HG03135 (cell line): ENCODE measurements at regions not wholly inside any gene's neighbourhood (a gene's known extent, or its start where the extent isn't known, plus 50 kb on each side); places are given as distances from the start of the nearest gene placed in this dataset.
A peak's percentile ranks its signal among the peaks of the same experiment; 100 is the strongest.
"Not testable (repeated sequence)": the region's sequence is repeated elsewhere in the genome, so short reads cannot be mapped to it uniquely, and the experiment has no call there.

Experiments used
- ATAC-seq: cut with Tn5 transposase; IDR thresholded peaks from one replicate; pipeline ENCODE4 v1.9.1; 2021; ENCODE audit warnings: mild to moderate bottlenecking, moderate library complexity; ENCODE audit not compliant: unreplicated experiment

- no peak for ATAC-seq
Measured at GRCh38 chr22:22716136-22716665, 71.8 kb downstream of the GGTLC2 start.

DNA sequence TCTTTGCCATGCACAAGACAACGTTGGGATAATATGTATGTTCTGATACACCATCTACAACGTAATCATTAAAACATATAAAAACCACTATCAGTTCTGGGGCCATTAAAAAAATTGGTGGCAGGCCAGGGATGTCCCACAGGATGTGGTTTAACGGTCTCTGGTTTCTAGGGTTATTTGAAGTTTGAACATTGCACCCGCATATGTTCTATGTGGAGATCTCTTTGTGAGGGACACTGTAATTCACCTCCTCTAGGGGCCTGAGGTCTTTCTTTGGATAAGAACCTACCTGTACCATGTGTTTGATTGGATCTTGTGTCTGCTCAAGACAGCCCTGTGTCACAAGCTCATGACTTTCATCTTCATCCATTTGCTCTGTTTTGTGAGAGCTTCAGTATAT is 73.2 kb downstream of the GGTLC2 start:
- no peak for ATAC-seq

DNA sequence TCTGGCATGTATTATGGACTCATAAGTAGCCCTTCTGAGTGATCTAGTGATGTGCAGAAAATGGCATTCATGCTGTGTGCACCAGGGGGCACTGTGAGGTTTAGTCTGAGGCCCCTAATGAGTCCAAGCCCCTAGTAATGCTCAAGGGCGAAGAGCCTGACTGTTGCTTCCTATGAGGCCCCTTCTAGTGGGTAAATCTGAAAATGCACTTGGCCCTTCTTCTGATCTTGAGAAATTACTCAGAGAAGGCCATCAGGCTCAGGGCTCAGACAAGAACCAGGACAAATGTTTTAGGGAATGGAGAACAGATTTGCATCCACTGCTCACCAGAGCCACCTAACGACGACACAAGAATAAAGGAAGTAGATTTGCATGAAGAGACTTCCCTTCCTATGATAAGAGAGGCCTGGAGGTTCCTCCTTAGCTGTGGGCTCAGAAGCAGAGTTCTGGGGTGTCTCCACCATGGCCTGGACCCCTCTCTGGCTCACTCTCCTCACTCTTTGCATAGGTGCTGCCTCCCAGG is 75.8 kb downstream of the GGTLC2 start:
- ATAC-seq, result peak; percentile 49

DNA sequence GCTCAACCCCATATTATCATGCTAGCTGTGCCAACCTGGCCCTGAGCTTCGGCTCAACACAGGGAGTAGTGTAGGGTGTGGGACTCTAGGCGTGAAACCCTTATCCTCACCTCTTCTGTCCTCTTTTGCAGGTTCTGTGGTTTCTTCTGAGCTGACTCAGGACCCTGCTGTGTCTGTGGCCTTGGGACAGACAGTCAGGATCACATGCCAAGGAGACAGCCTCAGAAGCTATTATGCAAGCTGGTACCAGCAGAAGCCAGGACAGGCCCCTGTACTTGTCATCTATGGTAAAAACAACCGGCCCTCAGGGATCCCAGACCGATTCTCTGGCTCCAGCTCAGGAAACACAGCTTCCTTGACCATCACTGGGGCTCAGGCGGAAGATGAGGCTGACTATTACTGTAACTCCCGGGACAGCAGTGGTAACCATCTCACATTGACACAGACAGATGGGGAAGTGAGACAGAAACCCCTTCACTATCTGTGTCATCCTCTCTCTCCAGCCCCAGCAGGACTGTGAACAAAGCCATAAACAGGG is 76.4 kb downstream of the GGTLC2 start:
- peak; percentile 74 for ATAC-seq

- no peak for ATAC-seq
Measured at GRCh38 chr22:22721681-22722354, 77.4 kb downstream of the GGTLC2 start.

DNA sequence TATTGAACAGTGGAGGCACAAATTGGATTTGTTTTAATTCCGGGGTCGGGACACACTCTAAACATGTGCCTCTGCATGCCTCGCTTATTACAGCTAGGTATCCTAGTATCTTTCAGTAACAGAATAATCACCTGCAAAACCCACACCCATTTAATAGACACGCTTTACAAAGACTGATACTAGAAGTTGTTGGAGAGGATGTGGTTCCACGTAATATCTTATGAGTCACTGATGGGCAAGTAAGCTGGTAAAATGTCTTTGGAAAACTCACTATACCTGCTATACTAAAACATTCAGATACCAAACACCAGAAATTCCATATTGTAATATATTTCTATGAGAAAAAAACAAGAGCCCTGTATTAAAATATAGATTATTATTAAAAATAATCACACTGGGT is 84.0 kb downstream of the GGTLC2 start:
- no peak for ATAC-seq

- ATAC-seq, result no peak
Measured at GRCh38 chr22:22730655-22731373, 86.4 kb downstream of the GGTLC2 start.

- ATAC-seq, result no peak
Measured at GRCh38 chr22:22731374-22731676, 86.9 kb downstream of the GGTLC2 start.

- ATAC-seq, result not testable (repeated sequence)
Measured at GRCh38 chr22:22733006-22733405, 88.6 kb downstream of the GGTLC2 start.

- ATAC-seq, result no peak
Measured at GRCh38 chr22:22733881-22734373, 89.5 kb downstream of the GGTLC2 start.

DNA sequence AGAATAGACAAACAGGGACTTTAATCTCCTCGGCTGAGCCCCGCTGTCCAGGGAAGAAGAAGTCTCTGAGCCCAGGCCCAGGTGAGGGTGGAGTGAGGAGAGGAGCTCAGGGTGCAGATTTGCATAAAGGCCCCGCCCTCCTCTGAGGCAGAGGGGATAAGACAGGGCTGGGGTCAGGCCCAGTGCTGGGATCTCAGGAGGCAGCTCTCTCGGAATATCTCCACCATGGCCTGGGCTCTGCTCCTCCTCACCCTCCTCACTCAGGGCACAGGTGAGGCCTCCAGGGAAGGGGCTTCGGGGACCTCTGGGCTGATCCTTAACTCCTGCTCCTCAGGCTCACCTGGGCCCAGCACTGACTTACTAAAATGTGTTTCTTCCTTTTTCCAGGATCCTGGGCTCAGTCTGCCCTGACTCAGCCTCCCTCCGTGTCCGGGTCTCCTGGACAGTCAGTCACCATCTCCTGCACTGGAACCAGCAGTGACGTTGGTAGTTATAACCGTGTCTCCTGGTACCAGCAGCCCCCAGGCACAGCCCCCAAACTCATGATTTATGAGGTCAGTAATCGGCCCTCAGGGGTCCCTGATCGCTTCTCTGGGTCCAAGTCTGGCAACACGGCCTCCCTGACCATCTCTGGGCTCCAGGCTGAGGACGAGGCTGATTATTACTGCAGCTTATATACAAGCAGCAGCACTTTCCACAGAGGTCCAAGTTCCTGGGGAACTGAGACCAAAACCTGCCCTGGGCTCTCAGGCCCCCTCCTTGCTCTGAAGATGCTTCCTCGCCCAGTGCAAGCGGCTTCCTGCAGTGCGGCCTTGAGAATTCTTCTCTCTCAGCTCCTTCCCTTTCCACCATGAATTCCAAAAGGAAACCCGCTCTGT is 90.2 kb downstream of the GGTLC2 start:
- not testable (repeated sequence) for ATAC-seq

GRCh38 chr22:22735276-22735675 is 90.9 kb downstream of the GGTLC2 start:
- ATAC-seq, result not testable (repeated sequence)

- ATAC-seq, result no peak
Measured at GRCh38 chr22:22735695-22736611, 91.5 kb downstream of the GGTLC2 start.

DNA sequence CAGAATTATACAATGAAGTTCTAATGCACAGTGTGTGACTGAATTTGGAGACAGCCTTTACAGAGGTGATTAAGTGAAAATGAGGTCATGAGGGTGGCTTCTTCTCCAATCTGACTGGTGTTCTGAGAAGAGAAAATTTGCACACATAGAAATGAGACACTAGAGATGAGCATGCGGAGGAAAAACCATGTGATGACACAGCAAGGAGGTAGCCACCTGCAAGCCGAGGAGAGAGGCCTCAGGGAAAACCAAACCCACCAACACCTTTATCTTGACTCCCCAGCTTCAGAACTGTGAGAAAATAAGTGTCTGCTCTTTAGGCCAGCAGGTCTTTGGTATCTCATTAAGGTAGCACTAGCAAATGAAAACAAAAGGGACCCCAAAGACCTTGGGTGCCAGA is 93.2 kb downstream of the GGTLC2 start:
- no peak for ATAC-seq

- ATAC-seq, result no peak
Measured at GRCh38 chr22:22738959-22739585, 94.7 kb downstream of the GGTLC2 start.

GRCh38 chr22:22740560-22741276 is 96.3 kb downstream of the GGTLC2 start:
- ATAC-seq, result no peak

- ATAC-seq, result no peak
Measured at GRCh38 chr22:22741843-22742242, 97.4 kb downstream of the GGTLC2 start.

- ATAC-seq, result no peak
Measured at GRCh38 chr22:22742641-22743040, 98.2 kb downstream of the GGTLC2 start.
